H9 (cell line): ENCODE measurements at regions not wholly inside any gene's neighbourhood (a gene's known extent, or its start where the extent isn't known, plus 50 kb on each side); places are given as distances from the start of the nearest gene placed in this dataset.

Experiments
- DNase-seq: peaks from one replicate; pipeline ENCODE4 v3.0.0-alpha.2; 2017
- H2AFZ ChIP-seq: one replicate; pipeline ENCODE4 v1.6.1; 2013; ENCODE audit warnings: mild to moderate bottlenecking, low read length, control low read depth, moderate library complexity
- H2AK5ac ChIP-seq: 2 replicates; pipeline ENCODE4 v1.6.1; 2013; ENCODE audit warnings: low read length, control low read depth, mixed read lengths; ENCODE audit not compliant: insufficient read length
- H2BK120ac ChIP-seq: one replicate; pipeline ENCODE4 v1.6.1; 2013; ENCODE audit warnings: low read depth, mild to moderate bottlenecking, low read length, control low read depth, inconsistent platforms; ENCODE audit not compliant: poor library complexity, severe bottlenecking
- H2BK12ac ChIP-seq: 2 replicates; pipeline ENCODE4 v1.6.1; 2013; ENCODE audit warnings: low read length, control low read depth, mixed read lengths, low read depth; ENCODE audit not compliant: insufficient read length
- H2BK15ac ChIP-seq: 2 replicates; pipeline ENCODE4 v1.6.1; 2013; ENCODE audit warnings: low read depth, low read length, control low read depth
- H2BK20ac ChIP-seq: one replicate; pipeline ENCODE4 v1.6.1; 2013; ENCODE audit warnings: low read depth, mild to moderate bottlenecking, low read length, control low read depth, inconsistent platforms; ENCODE audit not compliant: poor library complexity, severe bottlenecking
- H2BK5ac ChIP-seq: 2 replicates; pipeline ENCODE4 v1.6.1; 2013; ENCODE audit warnings: low read length, control low read depth, mixed read lengths; ENCODE audit not compliant: insufficient read length
- H3K14ac ChIP-seq: 2 replicates; pipeline ENCODE4 v1.6.1; 2013; ENCODE audit warnings: low read length, control low read depth; ENCODE audit not compliant: insufficient read depth
- H3K18ac ChIP-seq: 2 replicates; pipeline ENCODE4 v1.6.1; 2013; ENCODE audit warnings: low read depth, mild to moderate bottlenecking, mixed read lengths, low read length, control low read depth; ENCODE audit not compliant: insufficient read length
- H3K23ac ChIP-seq: 2 replicates; pipeline ENCODE4 v1.6.1; 2013; ENCODE audit warnings: low read length, control low read depth, mixed read lengths, low read depth; ENCODE audit not compliant: insufficient read length
- H3K23me2 ChIP-seq: 2 replicates; pipeline ENCODE4 v1.6.1; 2013; ENCODE audit warnings: low read depth, mild to moderate bottlenecking, mixed read lengths, low read length, control low read depth; ENCODE audit not compliant: insufficient read length, poor library complexity, severe bottlenecking
- H3K27ac ChIP-seq: 2 replicates; pipeline ENCODE4 v1.5.1; 2013; ENCODE audit warnings: low read length, control low read depth, mixed read lengths, low read depth; ENCODE audit not compliant: insufficient read length
- H3K27me3 ChIP-seq: 2 replicates; pipeline ENCODE4 v1.6.1; 2013; ENCODE audit warnings: low read length, control low read depth, inconsistent platforms; ENCODE audit not compliant: insufficient read depth
- H3K4ac ChIP-seq: 2 replicates; pipeline ENCODE4 v1.6.1; 2013; ENCODE audit warnings: low read depth, mild to moderate bottlenecking, control low read depth, inconsistent platforms, low read length, moderate library complexity
- H3K4me1 ChIP-seq: 2 replicates; pipeline ENCODE4 v1.6.1; 2013; ENCODE audit warnings: low read length, control low read depth, inconsistent platforms; ENCODE audit not compliant: insufficient read depth
- H3K4me2 ChIP-seq: 2 replicates; pipeline ENCODE4 v1.6.1; 2013; ENCODE audit warnings: low read length, control low read depth, mixed read lengths; ENCODE audit not compliant: insufficient read length, insufficient read depth
- H3K56ac ChIP-seq: 2 replicates; pipeline ENCODE4 v1.6.1; 2013; ENCODE audit warnings: low read depth, mild to moderate bottlenecking, mixed read lengths, low read length, control low read depth; ENCODE audit not compliant: insufficient read length
- H3K79me1 ChIP-seq: 2 replicates; pipeline ENCODE4 v1.6.1; 2013; ENCODE audit warnings: low read depth, mild to moderate bottlenecking, moderate library complexity, low read length, control low read depth, inconsistent platforms; ENCODE audit not compliant: insufficient read depth, poor library complexity, severe bottlenecking
- H3K79me2 ChIP-seq: 2 replicates; pipeline ENCODE4 v1.6.1; 2013; ENCODE audit warnings: low read length, control low read depth, inconsistent platforms; ENCODE audit not compliant: insufficient read depth
- H3K9ac ChIP-seq: 2 replicates; pipeline ENCODE4 v1.6.1; 2013; ENCODE audit warnings: low read length, control low read depth, mixed read lengths; ENCODE audit not compliant: insufficient read length; ENCODE audit errors: extremely low read depth
- H3K9me3 ChIP-seq: one replicate; pipeline ENCODE4 v1.6.1; 2013; ENCODE audit warnings: low read depth, low read length, inconsistent platforms; ENCODE audit not compliant: control insufficient read depth
- H3T11ph ChIP-seq: one replicate; pipeline ENCODE4 v1.6.1; 2013; ENCODE audit warnings: mild to moderate bottlenecking, low read length, control low read depth, inconsistent platforms
- H4K20me1 ChIP-seq: one replicate; pipeline ENCODE4 v1.6.1; 2013; ENCODE audit not compliant: control insufficient read depth, insufficient read length, insufficient read depth
- H4K5ac ChIP-seq: 2 replicates; pipeline ENCODE4 v1.6.1; 2013; ENCODE audit warnings: low read depth, mild to moderate bottlenecking, mixed read lengths, low read length, control low read depth; ENCODE audit not compliant: insufficient read length
- H4K8ac ChIP-seq: replicated peaks from 2 replicates; pipeline ENCODE4 v1.6.1; 2013; ENCODE audit warnings: low read length, control low read depth, mixed read lengths, low read depth; ENCODE audit not compliant: insufficient read length
- H4K91ac ChIP-seq: 2 replicates; pipeline ENCODE4 v1.6.1; 2013; ENCODE audit warnings: low read depth, mild to moderate bottlenecking, moderate library complexity, mixed read lengths, low read length, control low read depth; ENCODE audit not compliant: insufficient read length
- H3K27ac Mint-ChIP-seq, 3 experiments: 2 replicates in 2 of 3; 3 replicates in 1 of 3; pipeline ENCODE4 v1.8.0; 2020 to 2021; ENCODE audit warnings: mixed read lengths in 3 of 3, mild to moderate bottlenecking in 1 of 3, moderate library complexity in 1 of 3
- H3K27me3 Mint-ChIP-seq: 2 replicates; pipeline ENCODE4 v1.8.0; 2021; ENCODE audit warnings: low read depth, mild to moderate bottlenecking, moderate library complexity, mixed read lengths
- H3K36me3 Mint-ChIP-seq, 3 experiments: 2 replicates in 2 of 3; 3 replicates in 1 of 3; pipeline ENCODE4 v1.8.0; 2020 to 2021; ENCODE audit warnings: low read depth in 3 of 3, mixed read lengths in 3 of 3; ENCODE audit not compliant: insufficient read depth in 1 of 3
- H3K4me1 Mint-ChIP-seq, 2 experiments: 2 replicates each; pipeline ENCODE4 v1.8.0; 2020; ENCODE audit warnings: mixed read lengths in 2 of 2
- H3K4me3 Mint-ChIP-seq, 2 experiments: 2 replicates in 1 of 2; 3 replicates in 1 of 2; pipeline ENCODE4 v1.8.0; 2020 to 2021; ENCODE audit warnings: mild to moderate bottlenecking in 2 of 2, mixed read lengths in 2 of 2, moderate library complexity in 1 of 2
- H3K9me3 Mint-ChIP-seq, 2 experiments: 2 replicates in 1 of 2; 3 replicates in 1 of 2; pipeline ENCODE4 v1.8.0; 2020; ENCODE audit warnings: mild to moderate bottlenecking in 2 of 2, mixed read lengths in 2 of 2, moderate library complexity in 1 of 2
- CTCF ChIP-seq: fragments of 200-600 bp; sonication (generic); conservative IDR thresholded peaks from 3 replicates; pipeline ENCODE4 v1.8.0; 2021; ENCODE audit warnings: antibody characterized with exemption, mild to moderate bottlenecking
- WGBS: extraction: QIAGEN DNeasy Blood & Tissue Kit; methylation state at CpG from one replicate; pipeline ENCODE4 v1.1.7; 2013; ENCODE audit warnings: missing lambda C conversion rate, low lambda C conversion rate, mixed read lengths; ENCODE audit not compliant: insufficient read length; ENCODE audit errors: extremely low coverage; 5-methylcytosine and 5-hydroxymethylcytosine counted together

GRCh38 chr18:50447952-50448351, 73.1 kb downstream of the SKA1 start:
- Histone ChIP-seq H3K4me1 (peaks cover 2% of the 10 kb centered on the region; the same call in 1 of the 2 replicates), H3K4me2 (no peak overlapping the region)
- TF ChIP-seq CTCF = no peak

More at GRCh38 chr18:50447952-50448351, 73.1 kb downstream of the SKA1 start:
- Histone ChIP-seq H2BK120ac (no peak overlapping the region), H3K79me2 (no peaks in the 10 kb centered on the region), H2AFZ (no peak overlapping the region), H3T11ph (no peak overlapping the region), H2BK20ac (no peak overlapping the region), H4K5ac (no peak overlapping the region), H3K27me3 (no peaks in the 10 kb centered on the region), H3K9me3 (peaks cover 9% of the 10 kb centered on the region), H3K9ac (no peak overlapping the region), H2AK5ac (no peak overlapping the region), H2BK12ac (no peak overlapping the region), H3K56ac (no peak overlapping the region), H3K27ac (no peak overlapping the region), H4K91ac (no peak overlapping the region), H3K4ac (no peak overlapping the region), H4K8ac (no peak overlapping the region), H3K23ac (no peak overlapping the region), H4K20me1 (no peaks in the 10 kb centered on the region), H3K23me2 (no peaks in the 10 kb centered on the region), H3K18ac (no peak overlapping the region), H3K79me1 (no peaks in the 10 kb centered on the region), H3K14ac (no peak overlapping the region), H2BK15ac (no peak overlapping the region), H2BK5ac (no peak overlapping the region)
- peaks cover 21 to 28% of the 10 kb centered on the region in 2 experiments for H3K4me1 Mint-ChIP-seq
- H3K27ac Mint-ChIP-seq = no peak overlapping the region
- H3K27me3 Mint-ChIP-seq = peaks cover 4% of the 10 kb centered on the region; the same call in 1 of the 2 replicates
- peaks cover 11 to 33% (median 16%) of the 10 kb centered on the region in 3 experiments for H3K36me3 Mint-ChIP-seq
- H3K9me3 Mint-ChIP-seq = peaks cover 32 to 35% of the 10 kb centered on the region in 2 experiments
- no peak overlapping the region for H3K4me3 Mint-ChIP-seq
- no CpG with 5 or more reads among the region's 1 CpG for WGBS
- no peak for DNase-seq
